Stimulated activated CD4-positive, alpha-beta T cell treated with anti-CD3 and anti-CD28 coated beads, Interleukin-12 subunit alpha, Interleukin-12 subunit beta, amount 100 ng/mL, for 48 hours (primary cell): ENCODE measurements at regions not wholly inside any gene's neighbourhood (a gene's known extent, or its start where the extent isn't known, plus 50 kb on each side); places are given as distances from the start of the nearest gene placed in this dataset.
"Not testable (repeated sequence)": the region's sequence is repeated elsewhere in the genome, so short reads cannot be mapped to it uniquely, and the experiment has no call there.

Experiments
- DNase-seq, 3 donors: peaks; one replicate each; pipeline ENCODE4 v3.0.0-alpha.2; 2020; ENCODE audit warnings: low read depth in 2 of 3, low spot score in 1 of 3

- no peak for DNase-seq
These were observed 51.9 kb upstream of the PTPRJ start for GRCh38 chr11:47928426-47928825.

- DNase-seq, result peak in 1 of 3 donors; percentile 20
These were observed 56.1 kb upstream of the PTPRJ start for GRCh38 chr11:47924184-47924691.

GRCh38 chr11:47923667-47924066 is 56.7 kb upstream of the PTPRJ start:
- no peak for DNase-seq

GRCh38 chr11:47921080-47921555 is 59.2 kb upstream of the PTPRJ start:
- not testable (repeated sequence) for DNase-seq

- no peak for DNase-seq
These were observed 61.4 kb upstream of the PTPRJ start for GRCh38 chr11:47918882-47919495.

- DNase-seq, result no peak
These were observed 62.0 kb upstream of the PTPRJ start for GRCh38 chr11:47918370-47918690.

- no peak for DNase-seq
These were observed 62.6 kb upstream of the PTPRJ start for GRCh38 chr11:47917599-47918369.

- no peak for DNase-seq
These were observed 64.0 kb upstream of the PTPRJ start for GRCh38 chr11:47916361-47916841.

- no peak for DNase-seq
These were observed 64.6 kb upstream of the PTPRJ start for GRCh38 chr11:47915783-47916182.

- DNase-seq, result no peak
These were observed 65.0 kb upstream of the PTPRJ start for GRCh38 chr11:47915374-47915773.

- no peak for DNase-seq
These were observed 65.6 kb upstream of the PTPRJ start for GRCh38 chr11:47914743-47915142.

GRCh38 chr11:47913529-47914244 is 65.5 kb upstream of the NUP160 start:
- no peak for DNase-seq

GRCh38 chr11:47912843-47913437 is 64.8 kb upstream of the NUP160 start:
- DNase-seq, result no peak

GRCh38 chr11:47911149-47911548 is 63.0 kb upstream of the NUP160 start:
- DNase-seq, result no peak

GRCh38 chr11:47908198-47908597 is 60.0 kb upstream of the NUP160 start:
- no peak for DNase-seq

- DNase-seq, result no peak
These were observed 59.3 kb upstream of the NUP160 start for GRCh38 chr11:47907499-47907898.

GRCh38 chr11:47906066-47906465 is 57.9 kb upstream of the NUP160 start:
- no peak for DNase-seq

- DNase-seq, result no peak
These were observed 57.4 kb upstream of the NUP160 start for GRCh38 chr11:47905358-47906059.

- no peak for DNase-seq
These were observed 56.7 kb upstream of the NUP160 start for GRCh38 chr11:47904808-47905207.

- DNase-seq, result no peak
These were observed 55.9 kb upstream of the NUP160 start for GRCh38 chr11:47904048-47904447.

GRCh38 chr11:47899801-47900200 is 51.7 kb upstream of the NUP160 start:
- DNase-seq, result no peak
